ENCODE measurements at regions not wholly inside any gene's neighbourhood (a gene's known extent, or its start where the extent isn't known, plus 50 kb on each side); places are given as distances from the start of the nearest gene placed in this dataset.
"Not testable (repeated sequence)": the region's sequence is repeated elsewhere in the genome, so short reads cannot be mapped to it uniquely, and the experiment has no call there.

DNA sequence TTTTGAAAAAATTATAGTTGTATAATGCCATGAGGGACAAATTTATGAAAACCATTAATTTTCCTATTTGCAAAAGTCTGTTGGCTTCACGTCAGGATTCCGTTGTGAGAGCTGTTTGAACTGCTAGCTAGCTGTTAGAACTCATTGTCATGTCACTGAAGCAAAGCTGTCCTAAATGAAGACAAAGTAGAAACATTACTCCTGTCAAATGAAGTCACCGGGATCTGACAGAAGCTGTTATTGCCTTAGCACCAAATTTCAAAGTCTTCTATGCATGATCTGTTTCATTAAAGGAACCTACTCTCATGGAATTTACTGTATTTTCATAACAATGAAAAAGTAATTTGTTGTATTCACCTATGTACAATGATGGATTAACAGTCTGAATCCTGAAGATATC is 479.8 kb downstream of the PLOD2 start:
- TF ChIP-seq EGR1 (IDR thresholded peaks at IDR 0.05; ENCODE audit: low read depth in 2 of 2) (no peak), GABPA (IDR thresholded peaks at IDR 0.05 in 1 of 2, conservative IDR thresholded peaks at IDR 0.05 in 1 of 2) (no peak), SP1 (IDR thresholded peaks at IDR 0.05) (no peak), HNF4A (conservative IDR thresholded peaks at IDR 0.05) (no peak), HNF4G (IDR thresholded peaks at IDR 0.05) (no peak), TAF1 (conservative IDR thresholded peaks at IDR 0.05) (no peak), RAD21 (IDR thresholded peaks at IDR 0.05) (no peak), RXRA (IDR thresholded peaks at IDR 0.05) (no peak), FOXA1 (IDR thresholded peaks at IDR 0.05) (no peak)
- TF ChIP-seq, protein P1, sequence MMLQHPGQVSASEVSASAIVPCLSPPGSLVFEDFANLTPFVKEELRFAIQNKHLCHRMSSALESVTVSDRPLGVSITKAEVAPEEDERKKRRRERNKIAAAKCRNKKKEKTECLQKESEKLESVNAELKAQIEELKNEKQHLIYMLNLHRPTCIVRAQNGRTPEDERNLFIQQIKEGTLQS (IDR thresholded peaks at IDR 0.05), result no peak
- TF ChIP-seq, protein P2, sequence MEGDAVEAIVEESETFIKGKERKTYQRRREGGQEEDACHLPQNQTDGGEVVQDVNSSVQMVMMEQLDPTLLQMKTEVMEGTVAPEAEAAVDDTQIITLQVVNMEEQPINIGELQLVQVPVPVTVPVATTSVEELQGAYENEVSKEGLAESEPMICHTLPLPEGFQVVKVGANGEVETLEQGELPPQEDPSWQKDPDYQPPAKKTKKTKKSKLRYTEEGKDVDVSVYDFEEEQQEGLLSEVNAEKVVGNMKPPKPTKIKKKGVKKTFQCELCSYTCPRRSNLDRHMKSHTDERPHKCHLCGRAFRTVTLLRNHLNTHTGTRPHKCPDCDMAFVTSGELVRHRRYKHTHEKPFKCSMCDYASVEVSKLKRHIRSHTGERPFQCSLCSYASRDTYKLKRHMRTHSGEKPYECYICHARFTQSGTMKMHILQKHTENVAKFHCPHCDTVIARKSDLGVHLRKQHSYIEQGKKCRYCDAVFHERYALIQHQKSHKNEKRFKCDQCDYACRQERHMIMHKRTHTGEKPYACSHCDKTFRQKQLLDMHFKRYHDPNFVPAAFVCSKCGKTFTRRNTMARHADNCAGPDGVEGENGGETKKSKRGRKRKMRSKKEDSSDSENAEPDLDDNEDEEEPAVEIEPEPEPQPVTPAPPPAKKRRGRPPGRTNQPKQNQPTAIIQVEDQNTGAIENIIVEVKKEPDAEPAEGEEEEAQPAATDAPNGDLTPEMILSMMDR (IDR thresholded peaks at IDR 0.05; ENCODE audit: low read depth, low read length, missing input control), result no peak
- TF ChIP-seq, protein P3, sequence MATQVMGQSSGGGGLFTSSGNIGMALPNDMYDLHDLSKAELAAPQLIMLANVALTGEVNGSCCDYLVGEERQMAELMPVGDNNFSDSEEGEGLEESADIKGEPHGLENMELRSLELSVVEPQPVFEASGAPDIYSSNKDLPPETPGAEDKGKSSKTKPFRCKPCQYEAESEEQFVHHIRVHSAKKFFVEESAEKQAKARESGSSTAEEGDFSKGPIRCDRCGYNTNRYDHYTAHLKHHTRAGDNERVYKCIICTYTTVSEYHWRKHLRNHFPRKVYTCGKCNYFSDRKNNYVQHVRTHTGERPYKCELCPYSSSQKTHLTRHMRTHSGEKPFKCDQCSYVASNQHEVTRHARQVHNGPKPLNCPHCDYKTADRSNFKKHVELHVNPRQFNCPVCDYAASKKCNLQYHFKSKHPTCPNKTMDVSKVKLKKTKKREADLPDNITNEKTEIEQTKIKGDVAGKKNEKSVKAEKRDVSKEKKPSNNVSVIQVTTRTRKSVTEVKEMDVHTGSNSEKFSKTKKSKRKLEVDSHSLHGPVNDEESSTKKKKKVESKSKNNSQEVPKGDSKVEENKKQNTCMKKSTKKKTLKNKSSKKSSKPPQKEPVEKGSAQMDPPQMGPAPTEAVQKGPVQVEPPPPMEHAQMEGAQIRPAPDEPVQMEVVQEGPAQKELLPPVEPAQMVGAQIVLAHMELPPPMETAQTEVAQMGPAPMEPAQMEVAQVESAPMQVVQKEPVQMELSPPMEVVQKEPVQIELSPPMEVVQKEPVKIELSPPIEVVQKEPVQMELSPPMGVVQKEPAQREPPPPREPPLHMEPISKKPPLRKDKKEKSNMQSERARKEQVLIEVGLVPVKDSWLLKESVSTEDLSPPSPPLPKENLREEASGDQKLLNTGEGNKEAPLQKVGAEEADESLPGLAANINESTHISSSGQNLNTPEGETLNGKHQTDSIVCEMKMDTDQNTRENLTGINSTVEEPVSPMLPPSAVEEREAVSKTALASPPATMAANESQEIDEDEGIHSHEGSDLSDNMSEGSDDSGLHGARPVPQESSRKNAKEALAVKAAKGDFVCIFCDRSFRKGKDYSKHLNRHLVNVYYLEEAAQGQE (IDR thresholded peaks at IDR 0.05), result no peak
- Histone ChIP-seq H3K27ac (ENCODE audit: low read depth in 1 of 2, low read length in 2 of 2) (no peak overlapping the region), H3K27me3 (ENCODE audit: control insufficient read depth in 4 of 4, insufficient read depth in 4 of 4, low read length in 3 of 4) (no peaks in the 10 kb centered on the region), H3K36me3 (ENCODE audit: control insufficient read depth in 4 of 4, insufficient read depth in 3 of 4, low read depth in 1 of 4, low read length in 3 of 4) (no peaks in the 10 kb centered on the region), H3K9ac (ENCODE audit: low read depth in 1 of 2, low read length in 2 of 2) (no peak overlapping the region), H3K9me3 (ENCODE audit: control insufficient read depth in 4 of 4, low read length in 3 of 4) (no peaks in the 10 kb centered on the region), H3K4me3 (ENCODE audit: low read depth in 1 of 3, low read length in 3 of 3) (no peak overlapping the region), H3K4me1 (ENCODE audit: control insufficient read depth in 4 of 4, insufficient read depth in 4 of 4, low read length in 3 of 4) (no peaks in the 10 kb centered on the region)
- no peak for DNase-seq (ENCODE audit: low spot score)
- 75% methylated on average over 3 of the region's 3 CpGs for WGBS

DNA sequence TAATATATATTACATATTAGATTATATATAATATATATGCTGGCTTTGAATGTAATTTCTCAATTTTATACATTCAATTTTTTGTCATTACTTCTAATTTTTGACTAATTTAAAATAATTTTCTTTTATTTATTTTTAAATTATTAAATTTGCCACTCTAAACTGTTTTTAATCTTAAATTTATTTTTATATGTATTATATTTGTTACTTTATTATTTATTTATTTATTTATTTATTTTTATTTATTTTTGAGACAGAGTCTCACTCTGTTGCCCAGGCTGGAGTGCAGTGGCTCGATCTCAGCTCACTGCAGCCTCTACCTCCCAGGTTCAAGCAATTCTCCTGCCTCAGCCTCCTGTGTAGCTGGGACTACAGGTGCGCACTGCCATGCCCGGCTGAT is 473.0 kb downstream of the PLOD2 start:
- H3K9me3 ChIP-seq (ENCODE audit: control insufficient read depth in 4 of 4, low read length in 3 of 4); H3K9ac ChIP-seq (ENCODE audit: low read depth in 1 of 2, low read length in 2 of 2); H3K4me3 ChIP-seq (ENCODE audit: low read depth in 1 of 3, low read length in 3 of 3); H3K27ac ChIP-seq (ENCODE audit: low read depth in 1 of 2, low read length in 2 of 2); DNase-seq (ENCODE audit: low spot score); H3K36me3 ChIP-seq (ENCODE audit: control insufficient read depth in 4 of 4, insufficient read depth in 3 of 4, low read depth in 1 of 4, low read length in 3 of 4); H3K27me3 ChIP-seq (ENCODE audit: control insufficient read depth in 4 of 4, insufficient read depth in 4 of 4, low read length in 3 of 4); H3K4me1 ChIP-seq (ENCODE audit: control insufficient read depth in 4 of 4, insufficient read depth in 4 of 4, low read length in 3 of 4): not testable (repeated sequence)
- 74% methylated on average over 3 of the region's 3 CpGs for WGBS

DNA sequence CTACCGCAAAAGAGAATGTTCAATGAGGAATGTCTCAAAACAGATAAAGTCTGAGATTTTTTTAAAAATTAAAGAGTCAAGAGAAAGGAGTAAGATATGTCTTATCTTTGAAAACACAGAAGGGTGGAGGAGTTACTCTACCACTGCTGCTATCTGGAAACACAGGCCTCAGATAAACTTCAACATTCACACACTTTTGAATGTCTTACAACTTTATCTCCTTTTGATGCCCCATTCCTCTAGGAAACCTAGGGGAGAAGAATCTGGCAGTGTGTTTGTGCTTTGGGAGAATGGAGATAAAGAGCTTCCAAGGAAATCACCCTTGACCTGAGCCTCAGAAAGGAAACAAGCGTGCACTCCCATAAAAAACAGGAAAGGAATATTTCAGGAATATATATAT is 468.2 kb downstream of the PLOD2 start:
- 74% methylated on average over 2 of the region's 2 CpGs for WGBS
- no peak for TF ChIP-seq SP1 (IDR thresholded peaks at IDR 0.05)
- TF ChIP-seq NR2F2 (IDR thresholded peaks at IDR 0.05), result no peak
- no peak for TF ChIP-seq HNF4A (conservative IDR thresholded peaks at IDR 0.05)
- no peak for TF ChIP-seq TAF1 (conservative IDR thresholded peaks at IDR 0.05)
- TF ChIP-seq GABPA (IDR thresholded peaks at IDR 0.05 in 1 of 2, conservative IDR thresholded peaks at IDR 0.05 in 1 of 2), result no peak
- TF ChIP-seq, protein P4, sequence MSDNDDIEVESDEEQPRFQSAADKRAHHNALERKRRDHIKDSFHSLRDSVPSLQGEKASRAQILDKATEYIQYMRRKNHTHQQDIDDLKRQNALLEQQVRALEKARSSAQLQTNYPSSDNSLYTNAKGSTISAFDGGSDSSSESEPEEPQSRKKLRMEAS (IDR thresholded peaks at IDR 0.05), result no peak
- TF ChIP-seq, protein P2 (IDR thresholded peaks at IDR 0.05; ENCODE audit: low read depth, low read length, missing input control), result no peak
- TF ChIP-seq, protein P5, sequence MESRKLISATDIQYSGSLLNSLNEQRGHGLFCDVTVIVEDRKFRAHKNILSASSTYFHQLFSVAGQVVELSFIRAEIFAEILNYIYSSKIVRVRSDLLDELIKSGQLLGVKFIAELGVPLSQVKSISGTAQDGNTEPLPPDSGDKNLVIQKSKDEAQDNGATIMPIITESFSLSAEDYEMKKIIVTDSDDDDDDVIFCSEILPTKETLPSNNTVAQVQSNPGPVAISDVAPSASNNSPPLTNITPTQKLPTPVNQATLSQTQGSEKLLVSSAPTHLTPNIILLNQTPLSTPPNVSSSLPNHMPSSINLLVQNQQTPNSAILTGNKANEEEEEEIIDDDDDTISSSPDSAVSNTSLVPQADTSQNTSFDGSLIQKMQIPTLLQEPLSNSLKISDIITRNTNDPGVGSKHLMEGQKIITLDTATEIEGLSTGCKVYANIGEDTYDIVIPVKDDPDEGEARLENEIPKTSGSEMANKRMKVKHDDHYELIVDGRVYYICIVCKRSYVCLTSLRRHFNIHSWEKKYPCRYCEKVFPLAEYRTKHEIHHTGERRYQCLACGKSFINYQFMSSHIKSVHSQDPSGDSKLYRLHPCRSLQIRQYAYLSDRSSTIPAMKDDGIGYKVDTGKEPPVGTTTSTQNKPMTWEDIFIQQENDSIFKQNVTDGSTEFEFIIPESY (IDR thresholded peaks at IDR 0.05), result no peak
- TF ChIP-seq, protein P1 (IDR thresholded peaks at IDR 0.05), result no peak
- TF ChIP-seq RAD21 (IDR thresholded peaks at IDR 0.05), result no peak
- TF ChIP-seq YY1 (IDR thresholded peaks at IDR 0.05), result no peak
- no peak for TF ChIP-seq EGR1 (IDR thresholded peaks at IDR 0.05; ENCODE audit: low read depth in 2 of 2)

More for the DNA sequence above, 468.2 kb downstream of the PLOD2 start:
- no peak overlapping the region for H3K27ac ChIP-seq (ENCODE audit: low read depth in 1 of 2, low read length in 2 of 2)
- no peak for DNase-seq (ENCODE audit: low spot score)
- H3K4me1 ChIP-seq (ENCODE audit: control insufficient read depth in 4 of 4, insufficient read depth in 4 of 4, low read length in 3 of 4), result no peaks in the 10 kb centered on the region
- no peaks in the 10 kb centered on the region for H3K36me3 ChIP-seq (ENCODE audit: control insufficient read depth in 4 of 4, insufficient read depth in 3 of 4, low read depth in 1 of 4, low read length in 3 of 4)
- no peaks in the 10 kb centered on the region for H3K27me3 ChIP-seq (ENCODE audit: control insufficient read depth in 4 of 4, insufficient read depth in 4 of 4, low read length in 3 of 4)
- H3K4me3 ChIP-seq (ENCODE audit: low read depth in 1 of 3, low read length in 3 of 3), result no peak overlapping the region
- no peaks in the 10 kb centered on the region for H3K9me3 ChIP-seq (ENCODE audit: control insufficient read depth in 4 of 4, low read length in 3 of 4)
- no peak overlapping the region for H3K9ac ChIP-seq (ENCODE audit: low read depth in 1 of 2, low read length in 2 of 2)
